Prostate gland (tissue), 2 donors: ENCODE measurements at regions not wholly inside any gene's neighbourhood (a gene's known extent, or its start where the extent isn't known, plus 50 kb on each side); places are given as distances from the start of the nearest gene placed in this dataset.
"Not testable (repeated sequence)": the region's sequence is repeated elsewhere in the genome, so short reads cannot be mapped to it uniquely, and the experiment has no call there.

Source experiments
- CTCF ChIP-seq, 4 experiments: fragments of 200-600 bp in 2 of 4; fragments of 450-650 bp in 2 of 4; sonication (generic) in 2 of 4; IDR thresholded peaks; 1 replicate in 3 of 4; 2 replicates in 1 of 4; pipeline ENCODE4 v1.5.1; 2016 to 2019; ENCODE audit warnings: antibody characterized with exemption in 4 of 4, mild to moderate bottlenecking in 2 of 4, moderate library complexity in 2 of 4
- POLR2A ChIP-seq: fragments of 450-650 bp; IDR thresholded peaks from one replicate; pipeline ENCODE4 v1.6.1; 2016; ENCODE audit warnings: antibody characterized with exemption, mild to moderate bottlenecking
- POLR2AphosphoS5 ChIP-seq: sonication (generic); formaldehyde crosslinking; IDR thresholded peaks from one replicate; pipeline ENCODE4 v1.6.1; 2017; ENCODE audit warnings: antibody characterized with exemption

GRCh38 chr2:91599000-91599399, 2907.5 kb downstream of the RPIA start:
- not testable (repeated sequence) for TF ChIP-seq CTCF (IDR thresholded peaks at IDR 0.05); POLR2AphosphoS5; POLR2A
